Testis (tissue), 2 donors: ENCODE measurements at regions not wholly inside any gene's neighbourhood (a gene's known extent, or its start where the extent isn't known, plus 50 kb on each side); places are given as distances from the start of the nearest gene placed in this dataset.

Experiments
- POLR2A ChIP-seq: fragments of 450-650 bp; IDR thresholded peaks from one replicate; pipeline ENCODE4 v1.6.1; 2017; ENCODE audit warnings: antibody characterized with exemption, mild to moderate bottlenecking, moderate library complexity
- TF ChIP-seq, protein P1 (sequence below), 3 experiments: fragments of 450-650 bp in 2 of 3; fragments of 200-600 bp in 1 of 3; sonication (generic) in 1 of 3; IDR thresholded peaks; one replicate each; pipeline ENCODE4 v1.5.1; 2016 to 2019; ENCODE audit warnings: antibody characterized with exemption in 3 of 3, mild to moderate bottlenecking in 2 of 3, moderate library complexity in 1 of 3

DNA sequence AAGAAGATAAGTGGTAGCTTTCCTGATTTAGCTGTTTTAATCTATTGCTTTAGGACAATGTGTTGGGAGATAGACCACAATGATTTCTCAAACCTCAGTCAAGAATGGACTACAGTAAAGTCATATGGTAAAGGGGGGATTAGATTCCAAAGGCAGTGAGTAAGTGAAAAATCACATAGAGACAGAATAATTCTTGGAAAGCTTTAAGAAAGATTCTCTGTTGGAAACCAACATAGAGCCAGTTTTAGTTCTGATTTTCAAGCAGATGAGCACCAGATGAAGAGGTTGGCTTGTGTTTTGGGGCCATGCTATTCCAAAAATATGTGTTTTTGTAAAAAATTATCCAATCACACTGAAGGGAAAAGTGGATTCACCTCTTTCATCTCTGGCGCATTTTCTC, 256.8 kb upstream of the RPS23 start:
- TF ChIP-seq, protein P1, sequence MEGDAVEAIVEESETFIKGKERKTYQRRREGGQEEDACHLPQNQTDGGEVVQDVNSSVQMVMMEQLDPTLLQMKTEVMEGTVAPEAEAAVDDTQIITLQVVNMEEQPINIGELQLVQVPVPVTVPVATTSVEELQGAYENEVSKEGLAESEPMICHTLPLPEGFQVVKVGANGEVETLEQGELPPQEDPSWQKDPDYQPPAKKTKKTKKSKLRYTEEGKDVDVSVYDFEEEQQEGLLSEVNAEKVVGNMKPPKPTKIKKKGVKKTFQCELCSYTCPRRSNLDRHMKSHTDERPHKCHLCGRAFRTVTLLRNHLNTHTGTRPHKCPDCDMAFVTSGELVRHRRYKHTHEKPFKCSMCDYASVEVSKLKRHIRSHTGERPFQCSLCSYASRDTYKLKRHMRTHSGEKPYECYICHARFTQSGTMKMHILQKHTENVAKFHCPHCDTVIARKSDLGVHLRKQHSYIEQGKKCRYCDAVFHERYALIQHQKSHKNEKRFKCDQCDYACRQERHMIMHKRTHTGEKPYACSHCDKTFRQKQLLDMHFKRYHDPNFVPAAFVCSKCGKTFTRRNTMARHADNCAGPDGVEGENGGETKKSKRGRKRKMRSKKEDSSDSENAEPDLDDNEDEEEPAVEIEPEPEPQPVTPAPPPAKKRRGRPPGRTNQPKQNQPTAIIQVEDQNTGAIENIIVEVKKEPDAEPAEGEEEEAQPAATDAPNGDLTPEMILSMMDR (IDR thresholded peaks at IDR 0.05) = no peak
- no peak for TF ChIP-seq POLR2A
